Keratinocyte (primary cell): ENCODE measurements at regions not wholly inside any gene's neighbourhood (a gene's known extent, or its start where the extent isn't known, plus 50 kb on each side); places are given as distances from the start of the nearest gene placed in this dataset.

Experiments
- DNase-seq: peaks from one replicate; pipeline ENCODE4 v3.0.0-alpha.2; 2011; ENCODE audit warnings: low read depth, missing footprints, low spot score
- FAIRE-seq: peaks from 2 replicates; lab custom pipeline; 2011; peaks lifted over from hg19 to GRCh38; lab: Jason Lieb, UNC
- H2AFZ ChIP-seq: 2 replicates; pipeline ENCODE4 v1.6.0; 2012; ENCODE audit warnings: low read length, control low read depth, inconsistent platforms; ENCODE audit not compliant: control insufficient read depth
- H3K27ac ChIP-seq: 2 replicates; pipeline ENCODE4 v1.5.1; 2011; ENCODE audit warnings: low read length; ENCODE audit not compliant: control insufficient read depth, insufficient read depth
- H3K27me3 ChIP-seq: 3 replicates; pipeline ENCODE4 v1.6.0; 2011; ENCODE audit warnings: low read length; ENCODE audit not compliant: control insufficient read depth, insufficient read depth; ENCODE audit errors: extremely low read depth
- H3K36me3 ChIP-seq, 2 experiments: 2 replicates in 1 of 2; 3 replicates in 1 of 2; pipeline ENCODE4 v1.5.1; 2011; ENCODE audit warnings: low read length in 2 of 2, mild to moderate bottlenecking in 1 of 2; ENCODE audit not compliant: control insufficient read depth in 2 of 2, insufficient read depth in 2 of 2; ENCODE audit errors: extremely low read depth in 1 of 2
- H3K4me1 ChIP-seq: 3 replicates; pipeline ENCODE4 v1.5.1; 2011; ENCODE audit warnings: low read length; ENCODE audit not compliant: control insufficient read depth, insufficient read depth; ENCODE audit errors: extremely low read depth
- H3K4me2 ChIP-seq: 3 replicates; pipeline ENCODE4 v1.6.0; 2011; ENCODE audit warnings: low read depth, low read length; ENCODE audit not compliant: control insufficient read depth, insufficient read depth; ENCODE audit errors: extremely low read depth
- H3K4me3 ChIP-seq, 3 experiments: fragments of 200-600 bp in 1 of 3; sonication (generic) in 1 of 3; 2 replicates in 2 of 3; 3 replicates in 1 of 3; pipeline ENCODE4 v1.5.1; 2011 to 2016; ENCODE audit warnings: low read length in 3 of 3, mild to moderate bottlenecking in 3 of 3, control low read depth in 2 of 3, inconsistent platforms in 1 of 3, low read depth in 1 of 3, mixed read lengths in 1 of 3, mixed run types in 1 of 3, moderate library complexity in 1 of 3; ENCODE audit not compliant: control insufficient read depth in 2 of 3, insufficient read depth in 2 of 3; ENCODE audit errors: extremely low read depth in 1 of 3
- H3K79me2 ChIP-seq: 2 replicates; pipeline ENCODE4 v1.6.0; 2012; ENCODE audit warnings: low read length; ENCODE audit not compliant: control insufficient read depth, insufficient read depth
- H3K9ac ChIP-seq: 3 replicates; pipeline ENCODE4 v1.6.0; 2011; ENCODE audit warnings: low read length; ENCODE audit not compliant: control insufficient read depth, insufficient read depth; ENCODE audit errors: extremely low read depth
- H3K9me1 ChIP-seq: 3 replicates; pipeline ENCODE4 v1.6.0; 2011; ENCODE audit warnings: low read length; ENCODE audit not compliant: control insufficient read depth, insufficient read depth; ENCODE audit errors: extremely low read depth
- H3K9me3 ChIP-seq: 2 replicates; pipeline ENCODE4 v1.5.1; 2012; ENCODE audit warnings: low read depth, low read length; ENCODE audit not compliant: control insufficient read depth
- H4K20me1 ChIP-seq: 3 replicates; pipeline ENCODE4 v1.6.0; 2011; ENCODE audit warnings: low read length; ENCODE audit not compliant: control insufficient read depth, insufficient read depth; ENCODE audit errors: extremely low read depth
- EZH2 ChIP-seq: IDR thresholded peaks from one replicate; pipeline ENCODE4 v1.6.1; 2012; ENCODE audit warnings: inconsistent platforms, mild to moderate bottlenecking, low read length, moderate library complexity
- dilution Hi-C: fragments of 300-500 bp; cut with MboI; formaldehyde crosslinking; loops from one replicate; pipeline ENCODE4 v1.7.0; 2020; ENCODE audit warnings: low sequenced_read_pairs; ENCODE audit not compliant: extremely low pct_ligation_motif_present
- TF ChIP-seq, protein P1 (sequence below), 3 experiments: IDR thresholded peaks in 1 of 3; conservative IDR thresholded peaks in 1 of 3; optimal IDR thresholded peaks in 1 of 3; 2 replicates in 2 of 3; 3 replicates in 1 of 3; pipeline versions ENCODE3 to v1.5.1; 2011; ENCODE audit warnings: low read length in 3 of 3, mild to moderate bottlenecking in 3 of 3, moderate library complexity in 2 of 3, control low read depth in 1 of 3, inconsistent platforms in 1 of 3; ENCODE audit not compliant: insufficient read depth in 2 of 3; ENCODE audit errors: extremely low read depth in 1 of 3

DNA sequence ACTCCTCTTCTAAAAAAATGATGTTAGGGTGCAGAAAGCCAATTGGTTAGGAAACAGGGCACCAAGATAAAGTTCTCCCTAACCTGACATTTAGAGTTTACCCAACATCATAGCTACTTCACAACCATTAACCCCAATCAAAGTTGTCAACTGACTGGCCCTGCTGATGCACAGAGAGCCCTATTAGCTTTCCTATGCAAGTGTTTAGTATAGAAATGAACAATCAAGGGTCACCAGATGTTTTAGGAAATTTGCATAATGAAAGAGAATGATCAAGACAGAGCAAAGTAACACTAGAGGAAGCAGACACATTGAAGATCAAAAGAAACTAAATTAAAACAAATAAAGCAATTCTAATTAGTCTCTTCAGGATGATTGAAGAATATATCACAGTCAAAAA lies 64.2 kb upstream of the DCC start:
- Histone ChIP-seq H3K27me3 (no peaks in the 10 kb centered on the region), H3K4me3 (no peak overlapping the region), H3K36me3 (no peaks in the 10 kb centered on the region), H3K9me1 (no peaks in the 10 kb centered on the region), H4K20me1 (no peaks in the 10 kb centered on the region), H3K4me1 (no peaks in the 10 kb centered on the region), H3K27ac (no peak overlapping the region), H3K9ac (no peak overlapping the region), H3K9me3 (no peaks in the 10 kb centered on the region), H3K79me2 (no peaks in the 10 kb centered on the region), H2AFZ (no peak overlapping the region), H3K4me2 (no peak overlapping the region)
- FAIRE-seq (no peak), DNase-seq (no peak)
- dilution Hi-C loops, result no loop called here
- no peak for TF ChIP-seq EZH2
- TF ChIP-seq, protein P1, sequence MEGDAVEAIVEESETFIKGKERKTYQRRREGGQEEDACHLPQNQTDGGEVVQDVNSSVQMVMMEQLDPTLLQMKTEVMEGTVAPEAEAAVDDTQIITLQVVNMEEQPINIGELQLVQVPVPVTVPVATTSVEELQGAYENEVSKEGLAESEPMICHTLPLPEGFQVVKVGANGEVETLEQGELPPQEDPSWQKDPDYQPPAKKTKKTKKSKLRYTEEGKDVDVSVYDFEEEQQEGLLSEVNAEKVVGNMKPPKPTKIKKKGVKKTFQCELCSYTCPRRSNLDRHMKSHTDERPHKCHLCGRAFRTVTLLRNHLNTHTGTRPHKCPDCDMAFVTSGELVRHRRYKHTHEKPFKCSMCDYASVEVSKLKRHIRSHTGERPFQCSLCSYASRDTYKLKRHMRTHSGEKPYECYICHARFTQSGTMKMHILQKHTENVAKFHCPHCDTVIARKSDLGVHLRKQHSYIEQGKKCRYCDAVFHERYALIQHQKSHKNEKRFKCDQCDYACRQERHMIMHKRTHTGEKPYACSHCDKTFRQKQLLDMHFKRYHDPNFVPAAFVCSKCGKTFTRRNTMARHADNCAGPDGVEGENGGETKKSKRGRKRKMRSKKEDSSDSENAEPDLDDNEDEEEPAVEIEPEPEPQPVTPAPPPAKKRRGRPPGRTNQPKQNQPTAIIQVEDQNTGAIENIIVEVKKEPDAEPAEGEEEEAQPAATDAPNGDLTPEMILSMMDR (optimal IDR thresholded peaks at IDR 0.05 in 1 of 3, IDR thresholded peaks at IDR 0.05 in 1 of 3, conservative IDR thresholded peaks at IDR 0.05 in 1 of 3; ENCODE audit: extremely low read depth in 1 of 3, insufficient read depth in 2 of 3, low read length in 3 of 3), result no peak

DNA sequence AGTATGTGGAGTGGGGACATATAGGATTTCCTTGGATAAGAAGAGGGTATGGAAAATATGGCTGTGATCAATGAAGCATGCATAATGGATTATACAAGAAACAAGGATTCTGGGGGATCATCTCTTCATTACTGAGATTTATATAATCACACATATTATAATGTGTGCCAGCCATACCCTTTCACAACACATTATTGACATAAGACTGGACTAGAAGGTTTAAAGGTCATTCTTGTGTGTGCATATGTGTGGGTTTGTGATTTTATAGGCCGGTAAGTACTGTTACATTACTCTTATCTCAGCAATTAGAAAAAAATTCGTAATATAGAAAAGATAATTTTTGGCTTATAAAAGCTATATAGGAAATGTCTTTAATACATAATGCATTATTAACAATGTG lies 62.2 kb upstream of the DCC start:
- no peaks in the 10 kb centered on the region for H3K9me1 ChIP-seq
- H3K36me3 ChIP-seq, result no peaks in the 10 kb centered on the region
- dilution Hi-C loops, result no loop called here
- TF ChIP-seq, protein P1 (optimal IDR thresholded peaks at IDR 0.05 in 1 of 3, IDR thresholded peaks at IDR 0.05 in 1 of 3, conservative IDR thresholded peaks at IDR 0.05 in 1 of 3; ENCODE audit: extremely low read depth in 1 of 3, insufficient read depth in 2 of 3, low read length in 3 of 3), result no peak
- TF ChIP-seq EZH2, result no peak
- FAIRE-seq (no peak), DNase-seq (no peak)
- no peak overlapping the region for H3K4me2 ChIP-seq
- no peak overlapping the region for H3K4me3 ChIP-seq
- H3K79me2 ChIP-seq, result no peaks in the 10 kb centered on the region
- H3K27me3 ChIP-seq, result no peaks in the 10 kb centered on the region
- H3K27ac ChIP-seq, result no peak overlapping the region
- no peaks in the 10 kb centered on the region for H3K9me3 ChIP-seq
- no peak overlapping the region for H2AFZ ChIP-seq
- no peak overlapping the region for H3K9ac ChIP-seq
- H3K4me1 ChIP-seq, result no peaks in the 10 kb centered on the region
- H4K20me1 ChIP-seq, result no peaks in the 10 kb centered on the region
